Islet precursor cell (in vitro differentiated cells): ENCODE measurements at regions not wholly inside any gene's neighbourhood (a gene's known extent, or its start where the extent isn't known, plus 50 kb on each side); places are given as distances from the start of the nearest gene placed in this dataset.
"Not testable (repeated sequence)": the region's sequence is repeated elsewhere in the genome, so short reads cannot be mapped to it uniquely, and the experiment has no call there.

Experiments
- DNase-seq: peaks from one replicate; pipeline ENCODE4 v3.0.0-alpha.2; 2018

DNA sequence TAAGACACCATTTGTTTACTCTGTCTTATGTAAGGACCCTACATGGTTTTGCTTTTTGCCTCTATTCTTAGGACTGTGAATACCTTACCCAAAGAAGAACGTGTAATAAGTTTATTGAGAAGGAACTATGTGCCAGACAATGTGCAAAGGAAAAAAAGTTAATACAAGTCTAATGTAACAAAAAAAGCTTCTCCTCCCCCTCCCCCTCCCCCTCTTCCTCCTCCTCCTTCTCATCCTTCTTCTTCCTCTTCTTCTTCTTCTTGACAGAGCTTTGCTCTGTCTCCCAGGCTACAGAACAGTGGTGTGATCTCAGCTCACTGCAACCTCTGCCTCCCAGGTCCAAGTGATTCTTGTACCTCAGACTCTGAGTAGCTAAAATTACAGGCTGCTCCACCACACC is 50.9 kb upstream of the MITF start:
- no peak for DNase-seq

DNA sequence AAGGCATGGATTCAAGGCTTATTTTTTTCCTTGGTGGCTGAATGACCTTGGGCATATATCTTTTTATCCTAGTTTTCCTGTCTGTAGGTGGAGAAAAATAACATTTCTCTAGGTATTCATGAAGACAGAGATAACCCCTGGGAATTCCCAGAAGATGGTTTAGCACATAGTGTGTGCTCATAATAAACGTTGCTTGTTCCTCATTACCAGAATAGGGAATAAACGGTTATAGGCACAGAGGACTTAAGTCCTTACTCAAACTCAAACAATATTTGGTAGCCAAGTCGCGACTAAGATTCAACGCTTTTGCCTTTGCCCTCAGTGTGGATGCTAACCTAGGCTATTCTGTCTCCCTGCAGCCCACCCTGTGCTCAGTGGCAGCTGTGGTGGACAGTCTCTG is 51.6 kb upstream of the MITF start:
- no peak for DNase-seq

DNA sequence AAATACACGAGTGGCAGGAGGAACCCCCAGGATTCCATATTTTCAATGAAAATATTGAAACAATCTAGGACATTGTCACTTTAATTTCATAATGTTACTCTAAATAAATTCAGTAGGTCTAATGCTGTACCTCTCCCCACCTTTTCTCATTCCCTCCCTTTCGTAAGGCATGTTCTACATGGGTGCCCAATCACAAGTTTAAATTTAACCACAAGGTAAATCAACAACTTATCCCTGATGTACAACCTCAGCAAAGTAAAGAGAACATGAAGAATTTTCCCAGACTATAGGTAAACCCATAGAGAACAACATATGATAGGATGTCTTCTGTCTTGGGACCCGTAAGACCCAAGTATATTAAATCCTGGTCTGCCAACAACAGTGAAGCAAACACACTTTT is 53.2 kb upstream of the MITF start:
- no peak for DNase-seq

DNA sequence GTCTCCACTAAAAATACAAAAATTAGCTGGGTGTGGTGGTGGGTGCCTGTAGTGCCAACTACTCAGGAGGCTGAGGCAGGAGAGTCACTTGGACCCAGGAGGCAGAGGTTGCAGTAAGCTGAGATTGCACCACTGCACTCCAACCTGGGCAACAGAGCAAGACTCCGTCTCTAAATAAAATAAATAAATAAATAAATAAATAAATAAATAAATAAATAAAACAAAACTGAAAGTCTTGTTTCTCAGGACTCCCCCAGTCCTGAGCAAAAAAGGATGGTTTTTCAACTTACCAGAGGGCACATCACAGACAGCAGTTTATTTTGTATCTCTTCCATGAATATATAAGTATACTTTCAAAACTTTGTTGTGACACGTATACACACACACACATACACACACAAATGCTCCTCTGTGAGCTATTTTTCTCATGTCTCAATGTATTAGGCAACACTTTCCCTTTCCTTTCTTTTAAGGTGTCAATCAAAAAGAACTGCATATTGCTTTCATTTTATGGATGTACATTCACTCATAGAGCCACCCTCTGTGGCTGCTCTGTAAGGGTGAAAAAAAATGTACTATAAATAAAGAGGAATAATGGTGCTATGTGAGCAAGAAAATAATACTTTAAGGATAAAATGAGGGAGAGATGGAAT is 54.8 kb upstream of the MITF start:
- DNase-seq: no peak

DNA sequence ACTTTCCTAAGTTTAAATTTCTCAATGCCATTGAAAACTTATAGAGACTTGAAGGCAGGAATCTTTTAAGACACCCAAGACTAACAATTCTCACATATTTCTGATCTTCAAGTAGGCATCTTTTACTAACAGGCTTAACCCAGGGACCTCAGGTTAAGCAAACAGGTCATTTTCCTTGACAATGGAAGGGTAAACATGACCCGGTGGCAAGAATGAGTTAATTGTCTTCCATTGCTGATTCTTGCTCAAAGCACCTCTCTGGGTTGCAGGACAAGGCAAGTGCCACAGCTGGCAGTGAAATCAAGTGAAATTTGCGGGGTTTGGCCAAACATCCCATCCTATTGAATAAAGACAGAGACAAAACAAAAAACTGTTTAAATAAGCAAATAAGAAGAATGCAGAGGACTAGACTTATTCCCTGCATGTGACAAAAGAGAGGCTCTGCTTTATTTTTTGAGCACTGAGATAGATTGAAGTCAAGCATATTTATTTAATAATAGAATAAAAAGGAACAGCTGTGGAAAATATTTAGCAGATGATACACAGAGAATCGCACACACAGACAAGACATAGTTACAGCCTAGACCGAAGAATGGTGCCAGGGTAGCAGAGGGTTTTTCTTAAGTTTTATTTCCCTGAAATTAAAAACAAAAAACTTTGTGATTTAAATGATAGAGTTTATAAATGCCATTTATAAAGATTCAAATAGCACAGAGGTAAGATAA is 56.0 kb upstream of the MITF start:
- DNase-seq: no peak

DNA sequence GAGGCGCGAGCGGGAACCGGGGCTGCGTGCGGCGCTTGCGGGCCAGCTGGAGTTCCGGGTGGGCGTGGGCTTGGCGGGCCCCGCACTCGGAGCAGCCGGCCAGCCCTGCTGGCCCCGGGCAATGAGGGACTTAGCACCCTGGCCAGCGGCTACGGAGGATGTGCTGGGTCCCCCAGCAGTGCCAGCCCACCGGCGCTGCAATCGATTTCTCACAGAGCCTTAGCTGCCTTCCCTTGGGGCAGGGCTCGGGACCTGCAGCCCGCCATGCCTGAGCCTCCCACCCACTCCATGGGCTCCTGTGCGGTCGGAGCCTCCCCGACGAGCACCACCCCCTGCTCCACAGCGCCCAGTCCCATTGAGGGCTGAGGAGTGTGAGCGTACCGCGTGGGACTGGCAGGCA is 61.8 kb upstream of the MITF start:
- DNase-seq: not testable (repeated sequence)

DNA sequence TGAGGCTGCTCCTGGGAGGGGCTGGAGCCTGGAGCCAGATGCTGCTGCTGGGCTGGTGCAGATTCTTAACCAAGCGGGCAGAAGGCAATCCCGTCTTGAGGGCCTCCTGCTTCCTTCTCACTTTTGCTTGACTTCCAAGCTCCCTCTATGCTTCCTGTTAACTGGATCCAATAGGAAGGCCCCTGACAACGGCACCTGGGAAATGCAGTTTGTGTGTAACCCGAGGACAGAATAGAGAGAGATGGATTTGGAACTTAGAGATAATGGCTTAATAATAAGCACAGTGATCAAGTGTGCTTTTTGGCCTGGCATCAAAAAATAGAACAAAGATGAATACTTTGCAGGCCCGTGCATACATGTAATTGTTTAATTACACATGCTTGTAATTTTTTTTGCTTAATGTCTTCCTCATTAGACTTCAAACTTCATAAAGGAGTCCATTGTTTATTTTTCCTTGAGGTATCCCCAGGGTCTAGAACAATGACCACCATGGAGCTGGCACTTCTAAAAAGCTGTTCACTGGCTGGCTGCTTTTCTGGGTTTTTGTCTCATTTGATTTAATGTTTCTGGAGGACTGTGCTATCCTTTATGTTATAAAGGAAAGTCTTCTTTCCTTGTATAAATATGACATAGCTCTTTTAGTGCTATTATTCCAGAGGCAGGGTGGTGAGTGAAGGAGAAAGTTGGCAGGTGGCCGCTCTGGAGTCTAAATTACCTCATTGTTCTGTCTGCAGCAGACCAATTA is 63.3 kb upstream of the MITF start:
- DNase-seq: no peak

DNA sequence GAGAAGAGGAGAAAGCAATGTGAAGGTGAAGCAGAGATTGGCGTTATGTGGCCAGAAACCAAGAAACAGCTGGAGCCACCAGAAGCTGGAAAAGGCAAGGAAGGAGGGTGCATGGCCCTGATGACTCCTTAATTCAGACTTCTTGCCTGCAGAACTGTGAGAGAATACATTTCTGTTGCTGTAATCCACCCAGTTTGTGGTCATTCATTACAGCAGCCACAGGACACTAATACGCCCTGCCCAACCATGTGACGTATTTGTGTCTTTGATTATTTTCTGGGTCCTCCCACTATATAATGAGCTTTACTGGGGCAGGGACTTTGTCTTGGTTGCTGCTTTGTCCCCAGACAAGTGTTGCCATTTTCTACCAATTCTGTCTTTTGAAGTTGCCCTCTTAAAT is 64.5 kb upstream of the MITF start:
- DNase-seq: no peak

DNA sequence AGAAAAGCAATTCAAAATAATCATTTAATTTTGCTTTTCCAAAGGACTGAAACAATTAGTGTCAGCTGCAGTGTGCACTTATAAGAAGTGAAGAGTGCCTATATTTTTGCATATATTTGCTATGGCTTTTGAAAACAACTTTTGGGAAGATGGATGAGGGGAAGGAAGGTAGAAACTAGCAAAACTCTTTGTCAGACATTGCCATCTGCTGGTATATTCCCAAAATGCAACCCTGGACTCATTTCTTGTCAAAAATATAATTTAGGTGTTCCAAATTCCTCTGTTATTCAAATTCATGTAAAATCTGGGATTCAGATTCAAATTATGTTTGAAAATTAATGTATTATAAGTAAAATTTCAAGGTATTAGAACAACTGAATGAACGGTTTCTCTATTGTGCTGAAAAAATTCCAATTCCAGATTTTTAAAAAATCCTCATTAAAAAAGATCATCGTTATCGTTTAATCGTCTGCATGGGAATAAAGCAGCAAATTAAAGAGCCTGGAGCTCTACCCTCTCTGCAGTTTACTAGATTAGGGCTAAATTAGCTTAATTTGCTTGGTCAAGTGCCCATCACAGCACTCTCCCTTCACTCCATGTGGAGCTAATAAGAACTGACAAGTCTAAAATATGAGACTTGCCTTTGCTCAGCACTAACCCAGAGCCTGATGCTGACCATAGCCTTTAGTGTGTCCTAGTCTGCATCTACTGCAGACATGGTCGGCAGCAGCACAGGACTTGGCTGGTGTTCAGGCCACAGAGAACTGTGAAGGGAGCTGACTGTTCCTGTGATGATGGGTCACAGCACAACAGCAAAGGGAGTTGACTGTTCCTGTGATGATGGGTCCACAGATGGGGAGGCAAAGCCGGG is 67.9 kb upstream of the MITF start:
- no peak for DNase-seq

DNA sequence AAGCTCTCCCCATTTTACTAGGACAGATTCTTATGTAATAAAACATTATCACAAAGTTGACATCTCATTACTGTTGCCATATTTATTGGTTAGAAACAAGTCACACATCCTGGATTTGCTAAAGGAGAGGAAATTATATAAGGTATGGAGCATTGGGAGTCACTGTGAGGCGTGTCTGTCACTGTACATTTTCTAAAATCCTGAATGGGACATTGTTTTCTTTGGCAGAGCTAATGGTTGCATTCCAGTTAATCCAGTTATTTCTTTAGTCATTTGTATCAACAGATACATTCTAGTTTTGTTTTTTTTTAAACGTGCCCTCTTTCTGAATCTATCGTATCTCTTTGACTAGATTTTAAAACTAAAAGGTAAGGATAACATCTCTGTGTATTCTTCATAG is 70.2 kb upstream of the MITF start:
- DNase-seq: no peak

DNA sequence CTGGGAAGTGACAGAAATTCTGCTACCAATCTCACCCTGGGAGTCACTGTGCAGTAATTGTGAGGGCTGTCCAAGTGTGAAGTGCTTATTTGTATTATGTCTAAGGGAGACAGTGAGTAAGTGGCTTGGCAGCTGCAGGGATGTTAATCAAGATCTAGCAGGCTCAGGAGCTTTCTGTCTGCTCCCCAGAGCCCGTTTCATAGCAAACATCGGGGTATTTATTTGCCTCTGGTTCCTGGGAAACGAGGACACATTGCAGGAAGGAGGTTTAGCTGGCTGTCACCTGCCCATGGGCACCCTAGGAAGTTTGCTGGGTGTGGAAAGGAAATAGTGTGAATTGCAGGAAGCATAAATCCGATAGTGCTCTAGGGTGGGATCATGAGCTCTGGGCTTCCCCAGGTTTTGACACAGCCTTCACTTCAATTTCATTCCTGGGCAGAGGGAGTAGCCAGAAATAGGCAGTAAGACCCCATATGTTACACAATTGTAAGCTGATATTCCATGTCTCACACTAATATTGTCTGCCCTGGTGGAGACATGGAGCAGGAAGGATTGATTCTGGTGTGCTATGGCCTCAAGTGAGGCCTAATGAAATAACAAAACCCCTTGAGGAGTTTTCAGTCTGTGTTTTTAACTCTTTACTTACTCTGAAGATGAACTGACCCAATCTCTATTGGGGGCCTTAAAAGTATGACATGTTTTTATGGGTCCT is 74.1 kb upstream of the MITF start:
- peak; percentile 73 for DNase-seq

DNA sequence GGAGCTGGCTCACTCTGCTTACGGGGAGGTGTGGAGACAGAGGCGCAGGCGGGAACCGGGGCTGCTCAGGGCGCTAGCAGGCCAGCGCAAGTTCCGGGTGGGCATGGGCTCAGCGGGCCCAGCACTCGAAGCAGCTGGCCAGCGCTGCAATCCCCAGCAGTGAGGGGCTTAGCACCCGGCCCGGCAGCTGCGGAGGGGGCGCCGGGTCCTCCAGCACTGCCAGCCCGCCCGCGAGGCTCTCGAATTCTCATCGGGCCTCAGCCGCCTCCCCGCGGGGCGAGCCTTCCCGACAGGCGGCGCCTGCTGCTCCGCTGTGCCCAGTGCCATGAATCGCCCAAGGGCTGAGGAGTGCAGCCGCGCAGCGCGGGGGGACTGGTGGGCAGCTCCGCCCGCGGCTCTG is 78.6 kb upstream of the MITF start:
- DNase-seq: no peak

DNA sequence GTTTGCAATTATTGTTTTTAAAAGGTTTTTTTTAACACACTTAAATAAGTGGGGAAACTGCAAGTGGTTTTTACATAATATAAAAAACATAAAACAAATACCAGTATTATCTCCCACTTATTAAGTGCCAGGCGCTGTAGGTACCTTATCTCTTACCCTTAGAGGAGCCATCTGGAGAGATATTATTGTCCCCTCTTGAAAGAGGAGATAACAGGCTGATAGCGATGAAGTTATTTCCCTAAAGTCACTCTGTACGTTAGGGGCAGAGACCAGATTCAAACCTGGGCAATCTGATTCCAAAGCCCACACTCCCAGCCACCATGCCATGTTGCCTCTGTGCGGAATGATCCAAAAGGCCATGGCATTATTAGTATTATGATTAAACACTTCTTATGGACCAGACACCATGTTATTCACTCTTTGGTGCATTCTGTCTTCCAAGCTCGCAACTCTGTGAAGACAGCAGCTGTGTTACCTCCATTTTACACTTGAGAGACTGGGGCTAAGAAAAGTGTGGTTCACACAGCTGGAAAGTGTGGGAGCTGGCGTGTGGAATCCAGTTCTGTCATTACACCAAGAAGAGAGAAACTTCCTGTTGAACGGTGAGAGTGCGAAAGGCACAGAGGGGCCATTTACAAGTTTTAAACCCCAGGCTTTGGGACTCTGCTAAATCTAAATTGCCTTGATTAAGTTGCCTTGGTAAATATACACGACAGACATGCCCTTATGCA is 79.9 kb upstream of the MITF start:
- no peak for DNase-seq

DNA sequence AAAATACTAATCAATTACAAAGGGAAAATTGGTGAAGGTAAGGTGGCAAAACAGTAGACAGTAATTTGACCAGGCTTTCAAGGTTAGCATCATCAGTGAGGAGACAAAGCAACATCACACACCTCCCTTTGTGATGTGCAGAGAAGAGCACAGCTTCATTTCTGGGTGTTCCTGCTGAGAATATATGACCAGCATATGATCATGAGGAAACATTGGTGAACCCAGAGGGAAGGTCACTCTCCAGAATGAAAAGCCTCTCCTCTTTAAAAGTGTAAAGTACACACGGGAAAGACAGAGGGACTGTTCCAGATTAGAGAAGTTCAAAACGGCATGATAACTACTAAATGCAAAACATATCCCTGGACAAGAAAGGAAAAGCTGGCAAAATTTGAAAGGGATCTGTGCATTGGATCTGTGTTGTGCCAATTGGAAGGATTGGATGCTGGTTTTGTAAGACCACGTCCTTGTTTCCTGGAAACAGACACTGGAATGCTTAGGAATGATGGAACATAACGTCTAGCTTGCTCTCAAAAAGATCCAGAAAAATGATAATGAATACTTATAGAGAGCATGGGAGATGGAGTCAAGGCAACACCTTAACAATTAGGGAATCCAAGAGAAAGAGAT is 80.6 kb upstream of the MITF start:
- DNase-seq: no peak

DNA sequence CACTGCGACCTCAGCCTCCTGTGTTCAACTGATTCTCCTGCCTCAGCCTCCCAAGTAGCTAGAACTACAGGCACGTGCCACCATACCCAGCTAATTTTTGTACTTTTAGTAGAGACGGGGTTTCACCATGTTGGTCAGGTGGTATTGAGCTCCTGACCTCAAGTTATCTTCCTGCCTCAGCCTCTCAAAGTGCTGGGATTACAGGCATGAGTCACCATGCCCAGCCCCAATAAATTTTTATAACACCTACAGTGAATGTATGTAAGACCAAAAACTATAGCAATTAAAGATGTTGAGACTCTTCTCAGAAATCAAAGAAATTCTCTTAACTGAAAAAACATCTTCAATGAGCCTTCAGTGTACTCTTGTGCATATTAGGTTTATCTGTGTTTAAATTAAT is 82.2 kb upstream of the MITF start:
- not testable (repeated sequence) for DNase-seq

DNA sequence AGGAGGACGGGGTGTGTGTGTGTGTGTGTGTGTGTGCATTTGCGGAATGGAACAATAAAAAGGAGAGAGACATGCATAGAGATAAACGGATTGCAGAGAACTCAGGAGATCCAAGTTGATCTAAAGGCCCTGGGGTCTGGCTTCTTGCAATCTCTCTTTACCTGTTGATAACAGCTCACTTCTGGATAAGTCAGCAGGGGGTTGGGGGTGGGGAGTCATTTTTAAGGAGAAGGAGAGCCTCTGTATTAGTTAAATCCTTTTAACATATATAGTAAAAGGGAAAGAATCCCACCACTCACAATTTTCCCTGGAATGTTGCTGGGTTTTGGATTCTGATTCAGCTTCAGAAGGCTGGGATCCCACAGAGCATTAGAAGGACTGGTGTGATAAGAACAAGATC is 87.5 kb upstream of the MITF start:
- no peak for DNase-seq

DNA sequence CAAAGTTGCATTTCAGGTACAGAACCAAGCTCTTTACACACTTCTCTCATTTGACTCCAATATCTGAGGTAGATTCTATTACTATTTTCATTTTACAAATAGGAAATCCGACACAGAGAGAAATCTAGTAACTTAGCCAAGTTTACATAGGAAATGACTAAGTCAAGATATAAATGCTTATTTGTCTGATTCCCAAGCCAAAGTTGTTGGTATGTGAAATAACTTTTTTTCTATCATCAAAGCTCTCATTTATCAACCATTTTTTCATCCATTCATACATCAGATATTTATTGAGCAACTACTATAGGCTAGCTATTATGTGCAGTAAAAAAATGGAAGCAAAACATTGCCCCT is 89.2 kb upstream of the MITF start:
- DNase-seq: no peak

DNA sequence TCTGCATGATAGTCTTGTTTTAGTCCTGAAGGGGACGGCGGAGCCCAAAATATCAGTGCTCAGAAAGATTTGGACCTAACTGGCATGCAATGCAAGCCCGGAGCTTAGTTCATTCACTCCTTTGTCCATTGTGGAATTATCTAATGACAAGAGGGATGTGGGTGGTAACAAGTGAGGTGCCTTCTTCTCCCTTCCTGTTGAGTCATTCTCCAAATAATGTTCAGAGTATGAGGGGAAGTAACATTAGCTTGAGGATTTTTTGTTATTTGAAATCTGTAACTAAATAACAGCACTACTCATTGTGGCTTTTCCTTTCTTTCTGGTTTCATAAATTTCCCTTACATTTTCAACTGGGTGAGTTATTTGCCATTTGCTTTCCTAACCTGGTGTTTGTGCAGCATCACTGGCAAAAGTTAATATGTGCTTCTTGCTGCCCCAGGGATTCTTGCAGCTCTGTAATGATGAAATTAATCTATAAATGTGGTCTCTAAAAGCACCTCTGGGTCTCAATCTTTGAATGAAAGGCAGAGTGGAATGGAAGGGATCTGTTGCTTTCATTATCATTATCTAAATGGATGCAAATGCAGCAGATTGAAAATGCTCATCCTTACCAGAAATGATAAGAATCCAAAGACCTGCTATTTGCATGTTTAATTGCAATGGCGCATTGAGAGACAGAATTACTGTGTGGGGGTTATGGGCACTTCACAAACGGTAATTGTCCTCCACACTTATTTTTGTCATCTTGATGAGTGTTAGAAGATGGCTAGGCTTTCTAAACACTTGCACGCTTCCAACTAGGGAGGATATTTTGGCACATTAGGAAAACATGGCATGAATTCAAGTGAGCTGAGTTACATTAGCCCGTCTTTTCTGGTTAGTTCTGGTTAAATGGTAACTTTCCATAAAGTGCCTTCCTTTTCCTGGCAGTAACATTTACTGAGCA is 89.9 kb upstream of the MITF start:
- no peak for DNase-seq

DNA sequence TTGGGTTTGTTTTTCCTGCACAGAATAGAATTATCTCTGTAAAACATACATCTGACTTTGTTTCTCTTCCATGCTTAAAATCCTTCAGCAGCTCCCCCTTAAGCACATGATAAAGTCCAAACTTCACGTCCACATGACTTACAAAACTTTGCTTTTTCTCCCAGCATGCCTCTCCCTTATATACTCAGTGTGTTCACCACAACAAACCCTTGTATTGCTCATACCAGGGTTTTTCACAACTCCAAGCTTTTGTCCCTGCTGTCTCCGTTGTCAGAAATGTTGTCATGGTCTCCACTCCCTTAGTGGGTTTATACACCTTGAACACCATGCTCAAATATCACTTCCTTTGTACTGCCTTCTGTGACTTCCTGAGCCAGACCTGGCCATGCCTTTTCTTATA is 91.1 kb upstream of the MITF start:
- DNase-seq: no peak

DNA sequence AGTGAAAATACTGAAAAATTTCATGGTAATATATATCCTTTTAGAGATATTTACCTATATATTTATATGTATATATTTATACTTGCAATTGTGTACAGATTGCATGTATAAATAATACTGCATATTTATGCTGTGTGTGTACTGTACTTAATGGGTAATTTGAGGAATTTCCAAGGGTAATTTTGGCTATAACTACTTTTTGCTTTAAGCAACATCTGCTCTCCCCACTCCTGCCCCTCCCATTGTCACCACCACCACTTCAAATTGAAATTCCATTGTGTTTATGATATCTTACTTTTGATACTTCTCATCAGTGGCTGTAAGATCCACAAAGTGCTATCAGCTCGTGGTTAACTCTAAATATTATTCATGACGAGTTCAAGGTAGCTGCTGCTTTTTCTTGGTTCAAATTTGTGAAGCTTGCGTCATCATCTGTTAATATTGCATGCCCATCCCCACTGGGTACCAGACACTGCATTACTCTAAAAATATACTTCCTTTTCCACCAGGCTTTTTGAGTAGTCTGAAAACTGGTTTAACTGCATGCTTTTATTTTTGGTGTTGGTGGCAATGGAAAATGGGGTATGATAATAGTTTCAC is 91.7 kb upstream of the MITF start:
- DNase-seq: no peak
